GM18519 (cell line): ENCODE measurements at regions not wholly inside any gene's neighbourhood (a gene's known extent, or its start where the extent isn't known, plus 50 kb on each side); places are given as distances from the start of the nearest gene placed in this dataset.
A peak's percentile ranks its signal among the peaks of the same experiment; 100 is the strongest.

ENCODE experiments used
- ATAC-seq: cut with Tn5 transposase; IDR thresholded peaks from one replicate; pipeline ENCODE4 v1.9.1; 2021; ENCODE audit warnings: mild to moderate bottlenecking, moderate library complexity; ENCODE audit not compliant: unreplicated experiment, low FRiP score

GRCh38 chr6:170101281-170102035 is 189.4 kb downstream of the DLL1 start:
- no peak for ATAC-seq

GRCh38 chr6:170100046-170100445 is 190.8 kb downstream of the DLL1 start:
- ATAC-seq: no peak

GRCh38 chr6:170099387-170099786 is 191.5 kb downstream of the DLL1 start:
- no peak for ATAC-seq

- ATAC-seq: no peak
Measured at GRCh38 chr6:170098428-170099170, 192.3 kb downstream of the DLL1 start.

- no peak for ATAC-seq
Measured at GRCh38 chr6:170097505-170098427, 193.1 kb downstream of the DLL1 start.

- ATAC-seq: no peak
Measured at GRCh38 chr6:170096803-170097504, 193.9 kb downstream of the DLL1 start.

- no peak for ATAC-seq
Measured at GRCh38 chr6:170096191-170096802, 194.6 kb downstream of the DLL1 start.

GRCh38 chr6:170095273-170095981 is 195.5 kb downstream of the DLL1 start:
- no peak for ATAC-seq

GRCh38 chr6:170094686-170095272 is 196.1 kb downstream of the DLL1 start:
- no peak for ATAC-seq

GRCh38 chr6:170093658-170094596 is 197.0 kb downstream of the DLL1 start:
- ATAC-seq: no peak

- ATAC-seq: no peak
Measured at GRCh38 chr6:170093276-170093657, 197.6 kb downstream of the DLL1 start.

- no peak for ATAC-seq
Measured at GRCh38 chr6:170092826-170093225, 198.1 kb downstream of the DLL1 start.

- no peak for ATAC-seq
Measured at GRCh38 chr6:170091639-170092579, 199.0 kb downstream of the DLL1 start.

- ATAC-seq: no peak
Measured at GRCh38 chr6:170091000-170091638, 199.8 kb downstream of the DLL1 start.

GRCh38 chr6:170090561-170090960 is 200.3 kb downstream of the DLL1 start:
- ATAC-seq: no peak

GRCh38 chr6:170089963-170090362 is 200.9 kb downstream of the DLL1 start:
- ATAC-seq: peak; percentile 18
